ENCODE measurements at regions not wholly inside any gene's neighbourhood (a gene's known extent, or its start where the extent isn't known, plus 50 kb on each side); places are given as distances from the start of the nearest gene placed in this dataset.
"Not testable (repeated sequence)": the region's sequence is repeated elsewhere in the genome, so short reads cannot be mapped to it uniquely, and the experiment has no call there.

DNA sequence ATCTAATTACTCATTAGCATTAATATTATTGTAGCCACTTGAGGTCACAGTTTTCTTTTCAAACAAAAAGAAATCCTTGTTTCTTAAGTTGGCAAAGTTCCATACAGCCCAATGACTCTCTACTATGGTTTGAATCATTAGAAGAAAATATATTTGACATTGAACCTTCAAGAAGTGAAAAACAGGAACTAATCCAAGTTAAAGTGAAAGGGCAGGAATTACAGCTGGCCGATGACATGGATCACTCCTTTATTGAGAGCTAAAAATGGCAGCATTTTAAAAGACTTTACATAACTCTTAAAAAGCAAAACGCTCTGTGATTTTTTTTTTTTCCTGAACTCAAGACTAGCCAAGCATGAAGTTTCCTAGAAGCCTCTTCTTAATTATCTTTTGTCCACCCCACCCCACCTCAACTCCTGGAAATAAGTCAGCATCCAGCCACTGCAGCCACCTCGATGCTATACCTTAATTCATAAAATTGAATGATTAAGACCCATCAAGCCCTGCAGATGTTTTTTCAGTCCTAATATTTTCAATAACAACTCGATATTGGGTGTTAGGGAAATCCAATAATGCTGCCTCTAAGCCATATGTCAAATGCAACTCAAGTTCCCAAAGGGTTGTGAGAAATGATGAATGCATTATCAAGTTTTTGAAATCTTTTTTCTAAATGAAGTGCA lies 323.1 kb downstream of the HHIPL2 start:
- intact Hi-C loops (cut with DNase I) = no loop called here
- DNase-seq (ENCODE audit: missing footprints) (no peak), ATAC-seq (no peak)

DNA sequence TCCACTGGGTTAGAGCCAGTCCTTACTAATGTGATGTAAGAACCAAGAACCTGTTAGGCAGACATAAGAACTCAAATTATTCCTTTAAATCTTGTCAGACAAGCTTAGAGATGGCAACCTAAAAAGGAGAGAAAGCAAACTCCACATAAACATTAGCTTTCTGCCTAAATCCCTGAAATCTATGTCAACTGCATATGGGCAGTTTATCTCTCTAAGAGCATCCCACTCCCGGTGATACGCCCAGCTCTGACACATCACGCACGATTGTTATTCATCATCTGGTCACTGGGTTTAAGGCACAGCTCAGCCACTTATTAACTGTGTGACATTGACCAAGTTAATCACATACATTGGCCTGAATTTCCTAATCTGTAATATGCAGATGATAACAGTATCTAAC lies 323.7 kb downstream of the HHIPL2 start:
- ATAC-seq (no peak), DNase-seq (ENCODE audit: missing footprints) (no peak)
- intact Hi-C loops (cut with DNase I) = no loop called here

- intact Hi-C loops (cut with DNase I) = no loop called here
- no peak for DNase-seq (ENCODE audit: missing footprints)
- no peak for ATAC-seq
These were observed 324.9 kb downstream of the HHIPL2 start for GRCh38 chr1:222223010-222223409.

DNA sequence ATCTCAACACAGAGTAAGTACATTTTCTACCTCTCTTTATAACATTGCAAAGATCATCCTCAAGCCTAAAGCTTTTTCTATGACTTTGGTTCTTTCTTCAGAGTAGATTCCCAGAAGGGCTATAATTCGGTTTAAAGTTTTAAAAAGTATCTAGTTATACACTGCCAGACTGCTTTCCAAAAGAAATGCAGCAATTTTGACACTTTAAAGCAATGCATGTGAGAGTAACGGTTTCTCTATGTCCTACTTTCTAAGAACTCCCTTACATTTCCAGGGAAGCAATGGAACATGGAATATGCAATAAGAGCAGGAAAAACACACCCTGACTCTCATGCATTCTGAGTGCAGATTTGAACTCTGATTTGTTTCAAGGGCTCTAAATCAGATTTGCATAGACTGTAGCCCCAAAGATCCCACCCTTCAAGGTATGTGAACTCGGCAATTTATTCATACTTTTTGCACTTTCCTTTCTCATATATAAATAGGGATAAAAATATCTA lies 331.6 kb downstream of the HHIPL2 start:
- DNase-seq (ENCODE audit: missing footprints) (no peak), ATAC-seq (no peak)
- intact Hi-C loops (cut with DNase I) = no loop called here

GRCh38 chr1:222210776-222211175 lies 337.1 kb downstream of the HHIPL2 start:
- no peak for DNase-seq (ENCODE audit: missing footprints)
- intact Hi-C loops (cut with DNase I) = no loop called here
- no peak for ATAC-seq

DNA sequence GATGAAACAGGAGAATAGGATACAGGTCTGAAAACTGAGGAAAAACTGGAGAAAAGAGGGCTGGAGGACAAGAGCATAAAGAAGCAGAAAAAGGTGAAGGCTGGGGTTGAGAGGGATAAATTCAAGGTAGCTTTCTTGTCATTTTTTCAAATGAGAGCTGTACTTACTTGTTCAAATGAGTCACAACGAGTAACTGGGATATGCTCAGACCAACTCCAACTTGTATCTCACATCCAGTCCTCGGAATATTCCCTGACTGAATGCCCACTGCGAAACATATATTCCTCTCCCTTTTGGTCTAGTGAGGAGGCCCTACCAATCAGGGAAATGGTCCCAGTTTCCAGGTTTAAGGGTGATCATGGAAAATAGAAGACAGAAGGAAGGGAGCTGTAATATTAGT lies 343.4 kb downstream of the HHIPL2 start:
- ATAC-seq = no peak
- intact Hi-C loops (cut with DNase I) = no loop called here
- no peak for DNase-seq (ENCODE audit: missing footprints)

- ATAC-seq (no peak), DNase-seq (ENCODE audit: missing footprints) (no peak)
- intact Hi-C loops (cut with DNase I) = no loop called here
These were observed 345.1 kb downstream of the HHIPL2 start for GRCh38 chr1:222202831-222203230.

GRCh38 chr1:222196736-222197135 lies 351.2 kb downstream of the HHIPL2 start:
- DNase-seq (ENCODE audit: missing footprints) (no peak), ATAC-seq (no peak)
- intact Hi-C loops (cut with DNase I) = no loop called here

GRCh38 chr1:222196288-222196687 lies 351.6 kb downstream of the HHIPL2 start:
- intact Hi-C loops (cut with DNase I) = no loop called here
- ATAC-seq = no peak
- DNase-seq (ENCODE audit: missing footprints) = no peak

DNA sequence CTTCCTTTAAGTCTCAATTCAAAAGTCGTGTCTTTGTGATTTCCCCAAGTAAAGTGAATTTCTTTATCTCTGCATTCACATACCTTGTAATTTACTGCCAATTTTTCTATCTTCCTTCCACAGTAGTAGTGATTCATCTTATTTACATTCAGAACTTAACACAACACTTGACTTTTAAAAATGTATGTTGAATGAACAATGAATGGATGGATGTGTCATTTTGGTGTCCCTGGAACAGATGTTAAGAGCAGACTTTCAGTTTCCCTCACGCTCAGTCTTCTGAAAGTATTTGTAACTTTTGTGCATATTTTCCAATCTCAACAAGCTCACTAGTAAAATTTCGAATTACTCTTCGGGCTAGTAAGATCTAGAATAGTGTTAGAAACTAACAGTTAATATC lies 352.0 kb downstream of the HHIPL2 start:
- ATAC-seq = no peak
- no peak for DNase-seq (ENCODE audit: missing footprints)
- intact Hi-C loops (cut with DNase I) = no loop called here

DNA sequence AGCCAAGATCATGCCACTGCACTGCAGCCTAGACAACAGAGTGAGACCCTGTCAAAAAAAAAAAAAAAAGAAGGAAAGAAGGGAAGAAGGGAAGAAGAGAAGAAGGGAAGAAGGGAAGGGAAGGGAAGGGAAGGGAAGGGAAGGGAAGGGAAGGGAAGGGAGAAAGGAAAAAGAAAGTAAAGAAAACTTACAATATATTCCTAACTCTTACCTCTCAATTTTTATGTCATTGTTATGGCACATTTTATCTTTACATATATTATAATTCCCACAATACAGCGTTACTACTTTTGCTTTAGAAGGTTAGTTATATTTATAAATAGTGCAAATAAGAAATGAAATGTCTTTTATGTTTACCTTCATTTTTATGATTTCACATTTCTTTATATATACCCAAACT lies 358.7 kb downstream of the HHIPL2 start:
- intact Hi-C loops (cut with DNase I) = no loop called here
- no peak for DNase-seq (ENCODE audit: missing footprints)
- ATAC-seq = no peak

GRCh38 chr1:222187566-222188332 lies 360.2 kb downstream of the HHIPL2 start:
- DNase-seq (ENCODE audit: missing footprints) (no peak), ATAC-seq (no peak)
- intact Hi-C loops (cut with DNase I) = no loop called here

- no peak for DNase-seq (ENCODE audit: missing footprints)
- ATAC-seq = no peak
- intact Hi-C loops (cut with DNase I) = no loop called here
These were observed 365.3 kb downstream of the HHIPL2 start for GRCh38 chr1:222182641-222183040.

DNA sequence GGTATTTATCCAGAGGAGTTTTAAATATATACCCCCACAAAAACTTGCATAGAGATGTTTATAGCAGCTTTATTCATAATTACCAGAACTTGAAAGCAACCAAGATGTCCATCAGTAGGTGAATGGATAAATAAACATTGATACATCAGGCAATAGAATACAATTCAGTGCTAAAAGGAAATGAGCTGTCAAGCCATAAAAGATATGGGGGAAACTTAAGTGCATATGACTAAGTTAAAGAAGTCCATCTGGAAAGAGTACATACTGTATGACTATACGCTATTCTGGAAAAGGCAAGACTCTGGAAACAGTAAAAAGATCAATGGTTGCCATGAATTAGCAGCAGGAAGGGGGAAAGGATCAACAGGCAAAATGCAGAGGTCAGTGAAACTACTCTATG lies 366.7 kb downstream of the HHIPL2 start:
- no peak for ATAC-seq
- intact Hi-C loops (cut with DNase I) = no loop called here
- DNase-seq (ENCODE audit: missing footprints) = no peak

DNA sequence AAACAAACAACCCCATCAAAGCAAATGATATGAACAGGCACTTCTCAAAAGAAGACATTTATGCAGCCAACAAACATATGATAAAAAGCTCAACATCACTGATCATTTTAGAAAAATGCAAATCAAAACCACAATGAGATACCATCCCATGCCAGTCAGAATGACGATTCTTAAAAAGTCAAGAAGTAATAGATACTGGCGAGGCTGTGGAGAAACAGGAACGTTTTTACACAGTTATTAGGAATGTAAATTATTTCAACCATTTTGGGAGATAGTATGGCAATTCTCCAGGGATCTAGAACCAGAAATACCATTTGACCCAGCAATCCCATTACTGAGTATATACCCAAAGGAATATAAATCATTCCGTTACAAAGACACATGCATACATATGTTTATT lies 370.4 kb downstream of the HHIPL2 start:
- DNase-seq (ENCODE audit: missing footprints); intact Hi-C loops (cut with DNase I); ATAC-seq: not testable (repeated sequence)

- no peak for ATAC-seq
- no peak for DNase-seq (ENCODE audit: missing footprints)
- intact Hi-C loops (cut with DNase I) = loop anchor here (5.0 kb wide), 1 partner anchor 694 kb away; no protein-coding TSS in a partner anchor
These were observed 376.9 kb downstream of the HHIPL2 start for GRCh38 chr1:222171005-222171404.

DNA sequence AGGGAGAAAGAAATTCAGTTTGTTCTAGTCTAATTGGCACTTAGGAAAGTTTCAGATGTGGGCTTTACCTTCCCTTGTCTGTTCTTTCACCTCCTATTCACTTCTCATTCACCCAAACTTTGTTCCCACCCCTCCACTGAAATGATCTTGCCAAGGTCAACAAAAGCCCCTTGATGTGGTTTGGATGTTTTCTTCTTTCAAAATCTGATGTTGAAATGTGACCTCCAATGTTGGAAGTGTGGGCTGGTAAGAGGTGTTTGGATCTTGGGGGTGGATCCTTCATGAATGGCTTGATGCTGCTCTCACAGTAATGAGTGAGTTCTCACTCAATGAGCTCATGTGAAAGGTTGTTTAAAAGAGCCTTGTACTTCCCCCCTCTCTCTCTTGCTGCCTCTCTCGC lies 379.3 kb downstream of the HHIPL2 start:
- intact Hi-C loops (cut with DNase I) = no loop called here
- ATAC-seq = no peak
- no peak for DNase-seq (ENCODE audit: missing footprints)

DNA sequence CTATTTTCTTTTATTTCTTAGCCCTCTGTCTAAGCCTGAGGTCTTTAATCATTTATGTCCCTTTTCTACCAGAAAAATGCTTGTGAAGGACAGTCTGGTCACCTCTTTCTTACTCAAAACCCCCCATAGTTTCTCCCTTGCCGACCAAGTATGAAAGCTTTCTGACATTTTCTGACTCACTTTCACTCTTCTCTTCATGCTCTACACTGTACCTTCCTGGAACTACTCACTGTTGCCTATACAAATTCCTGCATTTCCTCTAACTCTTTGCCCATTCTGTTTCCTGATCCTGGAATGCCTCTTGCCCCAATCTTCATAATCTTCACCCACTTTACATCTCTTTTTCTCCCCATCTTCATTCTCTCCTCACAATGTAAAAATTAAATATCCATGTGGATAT lies 380.0 kb downstream of the HHIPL2 start:
- intact Hi-C loops (cut with DNase I) = loop anchor here (2.0 kb wide), 2 partner anchors 425 to 625 kb away; partner anchors contain the start of gene DUSP10
- ATAC-seq (no peak), DNase-seq (ENCODE audit: missing footprints) (no peak)

DNA sequence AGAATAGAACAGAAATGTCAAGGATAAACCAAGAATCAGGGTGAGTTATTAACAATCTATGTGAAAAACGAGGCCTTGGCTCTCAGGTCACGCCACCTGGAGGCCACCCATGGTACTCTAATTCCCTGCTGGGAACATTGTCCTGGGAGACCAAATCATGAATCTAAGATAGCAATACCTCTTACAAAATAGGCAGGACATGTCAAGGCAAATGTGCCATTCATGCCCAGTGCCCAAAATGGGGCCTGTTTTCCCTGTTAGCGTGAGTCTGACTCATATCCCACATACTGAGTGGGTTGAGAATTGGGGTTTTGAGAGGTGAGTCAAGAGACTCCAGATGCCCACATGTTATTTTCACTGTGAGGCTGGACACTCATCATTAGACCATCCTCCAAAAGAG lies 380.8 kb downstream of the HHIPL2 start:
- no peak for ATAC-seq
- intact Hi-C loops (cut with DNase I) = loop anchor here (2.0 kb wide), 2 partner anchors 424 to 624 kb away; partner anchors contain the start of gene DUSP10
- no peak for DNase-seq (ENCODE audit: missing footprints)

GRCh38 chr1:222165629-222166028 lies 382.3 kb downstream of the HHIPL2 start:
- DNase-seq (ENCODE audit: missing footprints) = no peak
- intact Hi-C loops (cut with DNase I) = loop anchor here (2.0 kb wide), 2 partner anchors 423 to 623 kb away; partner anchors contain the start of gene DUSP10
- ATAC-seq = peak; percentile 83
